ENCODE measurements at regions not wholly inside any gene's neighbourhood (a gene's known extent, or its start where the extent isn't known, plus 50 kb on each side); places are given as distances from the start of the nearest gene placed in this dataset.

- TF ChIP-seq CTCF (IDR thresholded peaks at IDR 0.05), result no peak
- no peak for TF ChIP-seq EP300 (IDR thresholded peaks at IDR 0.05)
Measured at GRCh38 chr6:126743076-126743475, 375.4 kb upstream of the RSPO3 start.
